Natural killer cell (primary cell): ENCODE measurements at regions not wholly inside any gene's neighbourhood (a gene's known extent, or its start where the extent isn't known, plus 50 kb on each side); places are given as distances from the start of the nearest gene placed in this dataset.

Experiments used
- ATAC-seq, 3 donors: fragments of 150-1000 bp in 2 of 3; fragments of 200-7000 bp in 1 of 3; cut with Tn5 transposase; 1 replicate in 1 of 3; 2 replicates in 2 of 3; pipeline ENCODE4 v1.10.0; 2021; ENCODE audit warnings: mild to moderate bottlenecking in 2 of 3, moderate library complexity in 2 of 3
- DNase-seq, 2 donors: peaks; one replicate each; pipeline versions ENCODE4 v3.0.0 to v3.0.0-alpha.2; 2013 to 2021; ENCODE audit warnings: mixed read lengths in 1 of 2
- H3K27ac ChIP-seq: one replicate; pipeline ENCODE4 v1.5.1; 2013; ENCODE audit warnings: mild to moderate bottlenecking, low read length
- H3K27me3 ChIP-seq: one replicate; pipeline ENCODE4 v1.6.1; 2013; ENCODE audit warnings: low read length; ENCODE audit not compliant: control insufficient read depth, insufficient read depth
- H3K36me3 ChIP-seq: one replicate; pipeline ENCODE4 v1.6.1; 2013; ENCODE audit warnings: low read length; ENCODE audit not compliant: control insufficient read depth, insufficient read depth
- H3K4me1 ChIP-seq: one replicate; pipeline ENCODE4 v1.6.1; 2013; ENCODE audit warnings: low read length; ENCODE audit not compliant: control insufficient read depth, insufficient read depth
- H3K4me3 ChIP-seq: one replicate; pipeline ENCODE4 v1.5.1; 2013; ENCODE audit warnings: low read length
- H3K9me3 ChIP-seq: one replicate; pipeline ENCODE4 v1.6.1; 2013; ENCODE audit warnings: low read length; ENCODE audit not compliant: control insufficient read depth, insufficient read depth
- H3K27ac Mint-ChIP-seq, 2 donors: one replicate each; pipeline ENCODE4 v1.8.0; 2022; ENCODE audit warnings: mild to moderate bottlenecking in 2 of 2, mixed read lengths in 2 of 2, moderate library complexity in 1 of 2
- H3K27me3 Mint-ChIP-seq, 2 donors: one replicate each; pipeline ENCODE4 v1.8.0; 2022; ENCODE audit warnings: low read depth in 2 of 2, mixed read lengths in 2 of 2
- H3K36me3 Mint-ChIP-seq: one replicate; pipeline ENCODE4 v1.8.0; 2022; ENCODE audit warnings: mixed read lengths
- H3K4me1 Mint-ChIP-seq, 2 donors: one replicate each; pipeline ENCODE4 v1.8.0; 2022; ENCODE audit warnings: mixed read lengths in 2 of 2
- H3K4me3 Mint-ChIP-seq: one replicate; pipeline ENCODE4 v1.8.0; 2022; ENCODE audit warnings: mild to moderate bottlenecking, moderate library complexity, mixed read lengths
- H3K9me3 Mint-ChIP-seq, 2 donors: one replicate each; pipeline ENCODE4 v1.8.0; 2022; ENCODE audit warnings: mixed read lengths in 2 of 2
- WGBS: methylation state at CpG from one replicate; pipeline ENCODE4 v1.1.7; 2013; ENCODE audit warnings: missing lambda C conversion rate; ENCODE audit not compliant: insufficient coverage; 5-methylcytosine and 5-hydroxymethylcytosine counted together
- intact Hi-C: fragments of 100-400 bp; cut with micrococcal nuclease; formaldehyde crosslinking; loops from one replicate; pipeline ENCODE4 v1.14.2; 2022
- TF ChIP-seq, protein P1 (sequence below): fragments of 200-600 bp; IDR thresholded peaks from one replicate; pipeline ENCODE4 v1.8.0; 2022; ENCODE audit warnings: antibody characterized with exemption

DNA sequence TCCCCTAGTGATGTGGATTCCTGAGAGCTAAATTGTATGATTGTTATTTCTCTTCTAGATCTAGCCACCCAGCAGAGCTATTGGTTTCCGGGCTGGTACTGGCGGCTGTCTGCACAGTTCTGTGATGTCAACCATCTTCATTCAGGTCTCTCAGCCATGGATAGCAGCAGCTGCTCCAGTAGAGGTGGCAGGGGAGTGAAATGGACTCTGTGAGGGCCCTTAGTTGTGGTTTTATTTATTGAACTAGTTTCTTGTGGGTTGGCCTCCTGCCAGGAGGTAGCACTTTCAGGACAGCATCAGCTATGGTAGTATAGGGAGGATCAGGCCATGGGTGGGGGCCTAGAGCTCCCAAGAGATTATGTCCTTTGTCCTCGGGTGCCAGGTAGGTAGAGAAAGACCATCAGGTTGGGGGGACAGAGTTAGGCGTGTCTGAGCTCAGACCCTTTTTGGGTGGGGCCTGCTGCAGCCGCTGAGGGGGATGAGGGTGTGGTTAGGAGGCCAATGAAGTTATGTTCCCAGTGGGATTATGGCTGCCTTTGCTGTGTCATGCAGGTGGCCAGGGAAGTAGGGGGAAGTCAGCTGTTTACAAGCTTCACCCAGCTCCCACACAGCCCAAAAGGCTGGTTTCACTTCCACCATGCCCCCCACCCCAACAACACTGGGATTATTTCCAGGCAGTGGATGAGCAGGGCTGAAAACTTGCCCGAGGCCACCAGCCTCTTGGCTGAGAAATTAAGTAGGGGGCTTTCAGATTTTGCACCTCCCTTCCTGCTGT lies 55.1 kb upstream of the RGS4 start:
- no peak overlapping the region for H3K4me3 ChIP-seq
- H3K36me3 ChIP-seq = no peaks in the 10 kb centered on the region
- Mint-ChIP-seq H3K4me3 (no peak overlapping the region), H3K36me3 (peaks cover 8% of the 10 kb centered on the region), H3K27me3 (peaks cover 0 to 2% of the 10 kb centered on the region in 2 donors), H3K27ac (no peak overlapping the region), H3K4me1 (no peaks in the 10 kb centered on the region), H3K9me3 (peaks cover 0 to 9% of the 10 kb centered on the region in 2 donors)
- H3K27me3 ChIP-seq = no peaks in the 10 kb centered on the region
- ATAC-seq (no peak), DNase-seq (no peak)
- H3K27ac ChIP-seq = no peak overlapping the region
- intact Hi-C loops = no loop called here
- no peaks in the 10 kb centered on the region for H3K4me1 ChIP-seq
- peaks cover 5% of the 10 kb centered on the region for H3K9me3 ChIP-seq
- 70% methylated on average over 6 of the region's 6 CpGs for WGBS
- TF ChIP-seq, protein P1, sequence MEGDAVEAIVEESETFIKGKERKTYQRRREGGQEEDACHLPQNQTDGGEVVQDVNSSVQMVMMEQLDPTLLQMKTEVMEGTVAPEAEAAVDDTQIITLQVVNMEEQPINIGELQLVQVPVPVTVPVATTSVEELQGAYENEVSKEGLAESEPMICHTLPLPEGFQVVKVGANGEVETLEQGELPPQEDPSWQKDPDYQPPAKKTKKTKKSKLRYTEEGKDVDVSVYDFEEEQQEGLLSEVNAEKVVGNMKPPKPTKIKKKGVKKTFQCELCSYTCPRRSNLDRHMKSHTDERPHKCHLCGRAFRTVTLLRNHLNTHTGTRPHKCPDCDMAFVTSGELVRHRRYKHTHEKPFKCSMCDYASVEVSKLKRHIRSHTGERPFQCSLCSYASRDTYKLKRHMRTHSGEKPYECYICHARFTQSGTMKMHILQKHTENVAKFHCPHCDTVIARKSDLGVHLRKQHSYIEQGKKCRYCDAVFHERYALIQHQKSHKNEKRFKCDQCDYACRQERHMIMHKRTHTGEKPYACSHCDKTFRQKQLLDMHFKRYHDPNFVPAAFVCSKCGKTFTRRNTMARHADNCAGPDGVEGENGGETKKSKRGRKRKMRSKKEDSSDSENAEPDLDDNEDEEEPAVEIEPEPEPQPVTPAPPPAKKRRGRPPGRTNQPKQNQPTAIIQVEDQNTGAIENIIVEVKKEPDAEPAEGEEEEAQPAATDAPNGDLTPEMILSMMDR = no peak

DNA sequence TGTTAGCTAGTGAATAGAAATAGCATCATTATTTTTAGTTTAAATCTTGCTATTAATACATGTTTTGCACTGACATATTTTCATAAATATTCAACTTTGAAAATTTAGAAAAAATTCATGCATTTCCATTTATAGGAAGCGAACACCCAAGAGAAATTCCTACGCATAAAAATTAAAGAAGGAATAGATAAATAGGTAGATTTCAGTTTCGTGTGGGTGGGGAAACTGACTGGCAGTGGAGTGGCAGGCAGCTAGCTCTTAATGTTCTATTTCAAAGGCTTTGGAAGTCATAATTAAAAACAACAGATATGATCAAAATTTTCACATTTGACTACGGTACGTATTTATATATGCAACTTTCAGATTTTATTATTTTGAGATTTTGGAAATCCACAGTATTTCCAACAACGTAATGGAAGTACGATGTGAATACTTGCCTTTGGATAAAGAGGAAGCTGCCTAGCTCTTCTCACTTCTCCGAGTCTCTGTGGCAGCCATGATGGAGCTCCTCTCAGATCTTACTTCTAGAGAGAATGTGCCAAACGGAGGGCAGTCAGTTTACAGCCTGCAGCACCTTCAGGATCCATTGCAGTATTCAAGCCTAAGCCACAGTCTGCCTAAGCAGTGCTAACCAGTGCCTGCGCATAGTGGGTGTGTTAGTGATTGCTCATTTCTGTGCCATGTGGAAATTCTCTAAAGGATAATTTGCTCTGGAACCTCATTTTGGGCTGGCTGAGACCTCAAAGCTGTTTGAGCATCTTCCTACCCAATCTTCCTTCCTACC lies 62.9 kb upstream of the RGS4 start:
- no peaks in the 10 kb centered on the region for H3K9me3 ChIP-seq
- Mint-ChIP-seq H3K36me3 (no peaks in the 10 kb centered on the region), H3K4me1 (no peaks in the 10 kb centered on the region), H3K27me3 (peaks cover 8 to 14% of the 10 kb centered on the region in 2 donors), H3K4me3 (no peak overlapping the region), H3K9me3 (no peaks in the 10 kb centered on the region), H3K27ac (no peak overlapping the region)
- DNase-seq (no peak), ATAC-seq (no peak)
- H3K27me3 ChIP-seq = no peaks in the 10 kb centered on the region
- H3K36me3 ChIP-seq = no peaks in the 10 kb centered on the region
- 83% methylated on average over 8 of the region's 10 CpGs for WGBS
- H3K4me3 ChIP-seq = no peak overlapping the region
- TF ChIP-seq, protein P1 = no peak
- H3K27ac ChIP-seq = no peak overlapping the region
- no peaks in the 10 kb centered on the region for H3K4me1 ChIP-seq
- intact Hi-C loops = no loop called here

DNA sequence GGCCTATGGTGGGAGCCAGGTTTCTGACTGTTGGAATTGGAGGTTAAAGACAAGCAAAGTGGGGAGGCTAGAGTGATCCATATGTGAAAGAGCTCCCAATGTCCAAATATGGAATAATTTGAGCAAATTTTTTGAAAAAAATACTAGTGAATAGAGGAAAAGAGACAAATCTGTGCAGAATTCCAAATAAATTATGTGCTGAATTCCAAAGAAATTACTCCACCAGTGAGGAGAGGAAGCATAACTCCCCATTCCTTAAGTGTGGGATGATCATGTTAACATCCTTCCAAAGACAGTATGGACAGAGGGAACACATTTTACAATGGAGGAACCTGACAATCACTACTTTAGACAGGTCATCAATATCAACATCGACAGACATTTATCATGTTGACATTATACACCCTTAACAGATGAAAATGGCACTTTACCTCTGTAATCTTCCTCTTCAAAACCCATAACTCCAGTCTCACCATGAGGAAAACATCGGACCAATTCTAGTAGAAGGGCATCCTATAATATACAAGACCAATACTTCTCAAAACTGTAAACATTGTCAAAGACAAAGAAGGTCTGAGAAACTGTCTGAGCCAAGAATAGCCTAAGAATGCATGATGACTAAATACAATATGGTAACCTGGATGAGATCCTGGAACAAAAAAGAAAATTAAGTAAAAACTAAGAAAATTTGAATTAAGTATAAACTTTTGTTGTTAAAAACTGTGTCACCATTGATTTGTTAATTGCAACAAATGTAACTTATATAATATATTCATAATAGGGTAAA lies 71.5 kb upstream of the RGS4 start:
- H3K4me3 ChIP-seq = no peak overlapping the region
- H3K27ac ChIP-seq = no peak overlapping the region
- no peaks in the 10 kb centered on the region for H3K36me3 ChIP-seq
- WGBS = 85% methylated on average over 2 of the region's 2 CpGs
- no peaks in the 10 kb centered on the region for H3K4me1 ChIP-seq
- no peaks in the 10 kb centered on the region for H3K9me3 ChIP-seq
- Mint-ChIP-seq H3K27me3 (peaks cover 1 to 11% of the 10 kb centered on the region in 2 donors), H3K4me1 (no peaks in the 10 kb centered on the region), H3K9me3 (peaks cover 0 to 3% of the 10 kb centered on the region in 2 donors), H3K27ac (no peak overlapping the region), H3K4me3 (no peak overlapping the region), H3K36me3 (no peaks in the 10 kb centered on the region)
- DNase-seq = no peak
- ATAC-seq = no peak
- no peaks in the 10 kb centered on the region for H3K27me3 ChIP-seq
- intact Hi-C loops = no loop called here
- TF ChIP-seq, protein P1 = no peak
